GM19395 (cell line): ENCODE measurements at regions not wholly inside any gene's neighbourhood (a gene's known extent, or its start where the extent isn't known, plus 50 kb on each side); places are given as distances from the start of the nearest gene placed in this dataset.
"Not testable (repeated sequence)": the region's sequence is repeated elsewhere in the genome, so short reads cannot be mapped to it uniquely, and the experiment has no call there.

Source experiments
- ATAC-seq: cut with Tn5 transposase; IDR thresholded peaks from one replicate; pipeline ENCODE4 v1.9.1; 2021; ENCODE audit warnings: mild to moderate bottlenecking, moderate library complexity; ENCODE audit not compliant: unreplicated experiment

DNA sequence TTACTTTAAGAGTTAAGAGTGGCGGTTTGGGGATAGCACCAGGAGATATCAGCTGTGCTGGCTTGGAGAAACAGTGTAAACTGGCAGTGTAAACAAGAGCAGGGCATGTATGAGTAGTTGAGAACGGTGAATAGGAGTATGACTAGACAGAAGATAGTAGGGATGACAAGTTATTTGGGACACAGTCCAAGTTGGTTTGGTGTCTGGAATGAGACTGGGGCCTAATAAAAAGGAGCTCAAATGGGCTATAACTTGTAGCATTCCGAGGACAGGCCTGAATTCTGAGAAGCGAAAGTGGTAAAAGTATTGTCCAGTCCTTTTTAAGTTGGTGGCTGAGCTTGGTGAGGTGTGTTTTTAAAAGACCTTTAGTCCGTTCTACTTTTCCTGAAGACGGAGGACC, 883.9 kb upstream of the CITED2 start:
- not testable (repeated sequence) for ATAC-seq

DNA sequence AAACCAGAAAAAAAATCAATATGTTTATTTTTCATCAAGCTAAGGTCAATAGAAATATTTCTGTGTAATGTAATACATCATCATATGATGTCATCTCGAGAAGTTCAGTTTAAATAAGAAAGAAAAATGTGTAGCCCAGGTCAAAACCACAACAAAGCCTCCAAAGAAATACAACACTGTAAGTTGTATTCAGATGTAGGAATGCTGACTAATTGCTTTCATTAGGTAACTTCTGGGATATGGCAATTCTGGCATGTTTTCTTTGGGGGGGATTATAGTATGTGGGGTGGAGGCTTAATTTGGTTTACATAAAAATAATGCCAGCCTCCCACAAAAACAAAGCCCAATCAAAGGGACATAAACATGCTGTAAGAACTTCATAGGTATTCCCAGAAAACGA, 881.8 kb upstream of the CITED2 start:
- ATAC-seq = no peak

DNA sequence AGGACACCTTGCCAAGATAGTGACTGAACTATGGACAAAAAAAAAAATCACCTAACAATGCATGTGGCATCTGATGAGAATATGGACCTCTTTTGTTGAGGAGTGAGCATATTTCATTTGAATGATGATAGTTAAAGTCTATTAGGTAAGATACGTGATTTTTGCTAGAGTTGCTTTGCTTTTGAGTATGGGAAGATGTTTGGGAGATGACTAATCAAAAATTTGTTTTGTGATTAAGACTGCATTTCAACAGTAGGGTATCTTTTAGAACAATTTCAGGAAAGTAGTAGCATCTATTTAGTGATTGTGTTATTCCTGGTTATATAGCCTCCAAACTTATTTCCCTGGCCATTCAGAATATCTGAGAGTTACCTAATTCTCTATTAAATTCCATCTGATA, 878.6 kb upstream of the CITED2 start:
- ATAC-seq = no peak

DNA sequence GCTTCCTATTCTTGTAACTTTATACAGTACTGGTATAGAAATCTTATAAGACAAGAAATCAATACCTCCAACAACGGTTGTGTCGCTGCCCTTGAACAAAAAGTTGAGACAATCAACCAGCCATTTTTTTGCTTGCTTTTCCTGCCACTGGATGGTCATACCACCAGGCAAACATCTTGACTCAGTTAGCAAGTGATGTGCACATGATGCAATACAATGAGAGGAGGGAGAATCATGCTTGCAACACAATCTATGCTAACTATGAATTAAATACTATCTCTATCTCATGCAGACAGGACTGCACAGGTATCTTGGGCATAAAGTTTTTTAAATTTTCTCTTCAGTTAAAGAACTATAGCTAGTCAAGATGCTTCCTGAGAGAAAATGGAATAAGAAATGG, 877.7 kb upstream of the CITED2 start:
- no peak for ATAC-seq

DNA sequence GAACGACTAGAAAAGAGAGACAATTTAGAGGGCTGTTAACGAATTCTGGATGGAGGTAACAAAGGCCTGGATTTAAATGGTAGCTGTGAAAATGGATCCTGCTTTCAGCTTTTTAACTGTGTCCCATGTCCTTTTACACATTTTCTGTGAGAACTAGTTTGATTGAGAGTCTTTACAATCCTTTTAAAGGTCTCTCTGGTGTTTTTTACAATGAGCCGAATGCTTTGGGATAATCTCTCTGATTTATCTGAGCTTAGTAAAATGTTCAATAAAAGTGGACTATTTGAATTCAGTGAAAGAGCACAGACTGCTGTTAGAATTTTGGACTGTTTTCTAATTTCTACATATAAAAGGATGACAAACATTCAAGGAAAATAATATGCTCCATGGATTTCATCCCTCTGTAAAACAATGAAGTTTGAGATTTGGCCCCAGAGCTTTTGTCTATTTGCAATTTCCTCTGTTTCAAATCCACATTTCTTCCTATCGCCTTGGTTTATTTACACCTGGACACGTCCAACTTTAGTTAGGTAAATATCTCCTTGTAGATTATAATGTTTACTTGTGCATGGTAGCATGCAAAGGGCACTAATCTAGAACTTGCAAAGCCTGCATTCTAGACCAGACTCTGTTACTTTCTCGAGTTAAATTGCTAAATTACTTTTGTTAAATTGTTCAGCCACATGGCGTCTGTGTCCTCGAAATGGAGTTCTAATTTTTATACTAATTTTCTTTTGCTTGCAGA, 871.0 kb upstream of the CITED2 start:
- no peak for ATAC-seq

DNA sequence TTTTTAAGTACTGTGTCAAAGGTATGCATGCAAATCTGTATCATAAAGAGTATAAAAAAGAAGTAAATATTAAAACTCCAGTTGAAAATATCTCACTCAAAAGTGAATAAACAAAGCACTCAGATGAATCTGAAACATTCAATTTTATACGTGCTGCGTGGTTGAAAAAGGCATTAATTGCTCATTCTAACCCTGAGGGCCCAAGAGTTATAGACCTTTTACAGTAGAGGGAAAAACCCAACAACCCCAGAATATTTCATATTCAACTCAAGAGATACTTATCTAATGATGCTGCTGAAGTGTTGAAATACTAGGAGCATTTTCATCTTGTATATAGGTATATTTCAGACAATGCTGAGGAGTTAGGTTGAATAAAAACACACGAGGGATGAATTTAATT, 862.8 kb upstream of the CITED2 start:
- no peak for ATAC-seq

DNA sequence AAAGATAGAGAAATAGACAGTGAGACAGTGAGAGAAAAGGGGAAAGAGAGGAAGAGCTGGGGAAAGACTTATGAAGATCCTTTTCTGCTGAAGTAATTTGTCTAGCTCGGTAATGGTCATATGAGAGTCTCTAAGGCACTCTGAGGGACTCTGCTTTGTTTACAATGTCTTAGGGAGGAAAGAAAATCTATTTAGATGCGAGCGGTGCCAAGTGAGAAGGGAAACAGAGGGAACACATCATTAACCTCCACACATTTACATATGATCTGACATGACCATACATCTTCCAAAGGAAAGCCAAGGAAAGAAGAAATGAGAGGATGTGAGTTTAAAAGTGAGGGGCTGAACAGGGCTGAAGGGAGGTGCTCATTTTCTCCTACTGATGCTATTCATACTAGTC, 862.3 kb upstream of the CITED2 start:
- no peak for ATAC-seq

DNA sequence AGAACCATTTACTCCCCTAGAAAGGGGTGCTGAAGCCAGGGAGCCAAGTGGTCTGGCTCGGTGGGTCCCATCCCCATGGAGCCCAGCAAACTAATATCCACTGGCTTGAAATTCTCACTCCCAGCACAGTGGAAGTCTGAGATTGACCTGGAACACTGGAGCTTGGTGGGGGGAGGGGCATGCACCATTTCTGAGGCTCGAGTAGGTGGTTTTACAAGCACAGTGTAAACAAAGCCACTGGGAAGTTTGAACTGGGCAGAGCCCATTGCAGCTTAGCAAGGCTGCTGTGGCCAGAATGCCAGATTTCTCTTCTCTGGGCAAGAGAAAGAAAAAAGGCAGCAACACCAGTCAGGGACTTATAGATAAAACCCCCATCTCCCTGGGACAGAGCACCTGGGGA, 855.8 kb upstream of the CITED2 start:
- ATAC-seq = no peak

DNA sequence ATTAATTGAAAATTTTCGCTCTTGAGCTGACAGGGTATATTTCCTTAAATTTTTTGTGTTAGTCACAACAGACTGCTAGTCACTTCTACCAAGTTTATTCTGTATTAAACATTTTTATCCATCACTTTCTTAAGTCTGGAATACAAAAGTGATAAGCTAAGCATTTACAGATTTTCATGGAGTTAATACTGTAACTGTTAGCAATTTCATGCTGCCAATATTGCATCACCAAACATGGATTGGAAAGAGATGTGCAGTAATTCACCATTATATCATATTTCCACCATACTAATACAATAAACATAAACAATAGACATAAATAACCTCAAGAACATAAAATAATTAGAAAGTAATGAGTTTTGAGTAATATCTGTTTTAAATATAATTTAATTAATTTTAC, 854.0 kb upstream of the CITED2 start:
- ATAC-seq = no peak

DNA sequence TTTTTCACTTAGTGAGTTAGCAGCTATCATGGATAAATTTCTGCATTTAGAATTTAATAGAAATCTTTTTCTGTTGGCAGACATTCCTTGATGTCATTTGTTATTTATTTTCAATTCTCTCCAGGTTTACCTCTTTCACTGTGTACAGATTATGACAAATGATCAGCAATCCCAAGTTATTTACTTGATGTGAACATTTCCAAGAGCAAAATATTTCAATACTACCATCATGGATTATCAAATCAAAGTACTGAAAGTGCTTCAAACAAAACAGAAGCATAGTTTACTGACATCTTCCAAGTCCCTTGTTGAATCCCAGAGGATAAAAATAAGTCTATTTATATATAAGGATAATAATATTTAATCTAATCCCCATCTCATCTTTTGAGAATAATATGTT, 852.2 kb upstream of the CITED2 start:
- no peak for ATAC-seq

DNA sequence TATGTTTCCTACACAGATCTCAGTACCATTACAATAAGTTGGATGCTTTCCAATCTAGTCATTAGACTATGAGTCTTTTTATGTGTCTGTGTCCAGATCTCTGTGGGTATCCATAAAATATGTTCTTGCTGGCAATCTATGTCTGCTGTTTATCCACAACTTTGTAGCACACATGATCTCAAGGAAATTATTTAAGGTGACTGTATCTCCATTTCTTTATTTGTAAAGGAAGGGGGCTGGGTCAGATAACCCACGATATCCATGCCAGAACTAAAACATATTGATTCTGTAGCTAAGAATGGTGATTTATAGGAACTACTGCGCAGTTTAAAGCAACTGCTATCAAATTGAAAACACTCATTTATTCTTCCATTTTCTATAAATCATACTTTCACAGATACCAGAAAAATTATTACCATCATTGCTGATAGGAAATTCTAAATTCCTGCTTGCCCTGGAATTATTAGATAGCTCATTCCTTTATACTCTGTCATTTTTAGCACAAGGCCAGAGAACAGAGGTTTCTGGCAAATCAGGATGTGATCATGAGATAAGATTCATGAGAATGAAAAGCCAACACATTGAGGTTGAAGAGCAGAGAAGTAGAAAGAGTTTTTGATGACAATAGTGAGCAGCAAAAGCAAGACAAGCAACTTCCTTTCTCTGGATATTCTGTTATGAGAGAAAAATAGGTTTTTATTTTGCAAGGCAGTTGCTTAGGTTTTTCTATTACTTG, 851.4 kb upstream of the CITED2 start:
- ATAC-seq = no peak

DNA sequence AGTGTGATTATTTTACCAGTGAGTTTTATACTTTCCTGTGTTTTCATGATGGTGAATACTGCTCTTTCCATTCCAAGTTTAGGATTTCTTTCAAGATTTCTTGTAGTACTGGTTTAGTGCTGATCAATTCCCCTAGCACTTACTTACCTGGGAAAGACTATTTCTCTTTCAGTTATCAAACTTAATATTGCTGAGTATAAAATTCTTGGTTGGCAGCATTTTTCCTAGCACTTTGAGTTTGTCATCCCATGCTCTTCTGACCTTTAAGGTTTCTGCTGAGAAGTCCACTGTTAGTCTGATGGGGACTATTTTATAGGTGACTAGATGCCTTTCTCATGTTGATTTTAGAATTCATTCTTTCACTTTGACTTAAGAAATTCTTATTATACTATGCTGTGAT, 842.8 kb upstream of the CITED2 start:
- ATAC-seq = no peak

DNA sequence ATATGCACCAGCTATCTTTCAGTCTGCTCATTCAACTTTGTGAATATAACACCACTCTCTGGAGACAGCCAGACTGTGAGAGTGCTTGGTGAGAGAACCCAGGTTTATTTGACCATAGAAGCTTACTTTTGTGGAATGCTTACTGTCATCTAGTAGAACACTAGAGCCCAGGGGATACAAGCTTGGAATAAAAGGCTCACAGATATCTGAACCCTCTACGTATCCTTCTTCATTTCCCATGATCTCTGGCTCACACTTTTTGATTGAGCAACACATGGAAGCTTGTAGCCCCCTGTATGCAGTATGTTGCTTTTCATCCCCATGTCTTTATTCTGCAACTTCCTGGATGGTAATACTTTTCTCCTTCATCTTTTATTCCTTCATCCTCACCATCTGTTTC, 835.3 kb upstream of the CITED2 start:
- ATAC-seq = no peak

DNA sequence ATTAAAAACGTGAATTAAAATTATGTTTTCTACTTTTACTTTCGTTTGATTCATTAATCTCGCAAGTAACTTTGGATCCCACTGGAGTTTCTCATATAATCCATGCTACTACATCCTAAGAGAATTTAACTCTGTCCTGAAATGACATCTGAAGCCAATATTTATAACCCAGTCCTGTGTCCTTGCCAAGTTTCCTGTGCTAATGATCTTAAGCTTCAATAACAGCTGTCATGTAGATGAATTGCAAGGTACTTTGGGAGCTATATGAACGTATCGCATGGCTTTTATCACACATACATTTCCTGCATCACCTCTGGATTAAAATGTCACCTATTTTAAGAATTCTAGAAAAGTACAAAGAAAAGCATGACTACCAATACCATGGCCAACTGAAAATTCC, 833.8 kb upstream of the CITED2 start:
- no peak for ATAC-seq

DNA sequence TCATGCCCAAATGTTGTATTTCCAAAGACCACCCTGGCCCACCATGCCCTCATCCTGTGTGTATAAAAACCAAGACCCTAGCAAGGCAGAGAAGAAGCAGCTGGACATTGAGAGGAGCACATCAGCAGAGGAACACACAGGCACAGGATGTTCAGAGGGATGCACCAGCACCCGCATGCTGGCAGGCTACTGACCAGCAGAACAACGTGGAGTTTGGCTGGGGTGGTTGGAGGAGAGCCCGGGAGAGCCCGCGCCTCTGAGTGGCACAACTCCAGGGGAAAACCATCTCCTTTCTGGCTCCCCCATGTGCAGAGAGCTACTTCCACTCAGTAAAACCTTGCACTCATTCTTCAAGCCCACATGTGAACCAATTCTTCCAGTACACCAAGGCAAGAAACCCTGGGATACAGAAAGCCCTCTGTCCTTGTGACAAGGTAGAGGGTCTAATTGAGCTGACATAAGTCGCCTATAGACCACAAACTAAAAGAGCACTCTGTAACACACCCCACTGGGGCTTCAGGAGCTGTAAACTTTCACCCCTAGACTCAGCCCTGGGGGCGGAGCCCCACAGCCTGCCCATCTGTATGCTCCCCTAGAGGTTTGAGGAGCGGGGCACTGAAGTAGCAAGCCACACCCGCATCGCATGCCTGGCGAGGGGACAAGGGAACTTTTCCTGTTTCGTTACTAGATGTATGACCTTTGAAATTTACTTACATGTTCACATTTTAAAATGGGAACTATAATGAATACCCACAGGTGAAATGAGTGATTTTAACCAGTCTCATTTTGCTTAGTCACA, 831.5 kb upstream of the CITED2 start:
- no peak for ATAC-seq

DNA sequence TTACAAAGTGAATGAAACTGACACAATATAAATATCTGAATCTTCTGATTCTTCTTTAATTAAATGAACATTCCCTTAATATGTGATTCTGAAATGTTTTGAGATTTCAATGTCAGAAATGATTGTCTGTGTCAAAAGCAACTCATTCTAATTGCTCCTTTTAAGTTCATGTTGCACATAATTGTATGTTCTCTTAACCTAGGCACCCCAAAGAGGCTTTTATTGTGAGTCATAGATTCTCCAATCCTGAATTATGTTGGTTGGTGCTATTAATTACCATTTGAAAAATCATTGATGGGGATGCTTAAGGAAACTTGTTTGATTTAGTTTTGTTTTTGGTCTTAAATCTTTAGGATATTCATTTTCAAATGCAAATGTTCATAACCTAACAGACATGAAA, 829.7 kb upstream of the CITED2 start:
- no peak for ATAC-seq

DNA sequence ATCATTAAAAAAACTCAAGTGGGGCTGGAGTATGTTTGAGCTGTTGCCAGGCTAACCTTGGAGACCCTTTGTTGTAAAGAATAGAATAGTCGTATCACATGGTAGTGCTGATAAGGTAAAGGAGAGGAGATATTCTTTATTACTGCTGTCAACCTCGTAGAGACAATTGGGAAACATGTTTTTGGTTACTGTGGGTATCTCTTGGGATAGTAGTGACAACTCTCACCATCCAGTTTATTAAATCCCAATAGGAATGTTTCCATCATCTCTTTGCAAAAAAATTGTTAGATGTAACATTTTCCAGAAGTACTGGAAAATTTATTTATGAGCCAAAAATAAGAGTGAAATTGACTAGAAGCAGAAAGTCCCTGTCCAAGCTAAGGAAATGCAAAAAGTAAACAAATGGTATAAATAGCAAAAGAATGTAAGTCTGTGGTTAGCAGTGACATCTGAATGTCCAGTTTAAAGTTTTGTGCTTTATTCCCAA, 829.3 kb upstream of the CITED2 start:
- ATAC-seq = no peak

DNA sequence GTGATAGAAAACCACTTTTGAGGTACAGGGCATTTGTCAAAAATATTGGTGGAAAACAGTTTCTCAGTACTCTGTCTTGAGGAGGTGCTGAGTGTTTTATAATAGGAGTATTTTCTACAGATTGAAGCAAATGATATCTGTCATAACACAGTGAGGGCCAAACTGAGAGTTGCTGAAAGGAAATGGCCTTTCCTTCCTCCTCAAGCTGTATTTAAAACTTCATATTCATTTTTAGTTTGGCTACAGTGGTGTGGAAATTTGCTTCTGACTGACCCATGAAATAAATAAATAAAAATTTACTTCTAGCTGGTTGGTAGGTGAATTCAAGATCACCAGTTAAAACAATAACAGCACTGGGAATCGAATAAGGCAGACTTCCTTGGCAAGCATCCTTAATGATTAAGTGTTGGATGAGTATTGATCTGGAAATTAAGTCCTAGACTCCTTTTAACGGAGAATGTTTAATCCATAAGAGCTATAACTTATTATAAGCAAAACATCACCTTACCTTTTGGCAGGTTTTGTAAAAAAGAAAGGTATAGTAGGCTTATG, 828.6 kb upstream of the CITED2 start:
- no peak for ATAC-seq

DNA sequence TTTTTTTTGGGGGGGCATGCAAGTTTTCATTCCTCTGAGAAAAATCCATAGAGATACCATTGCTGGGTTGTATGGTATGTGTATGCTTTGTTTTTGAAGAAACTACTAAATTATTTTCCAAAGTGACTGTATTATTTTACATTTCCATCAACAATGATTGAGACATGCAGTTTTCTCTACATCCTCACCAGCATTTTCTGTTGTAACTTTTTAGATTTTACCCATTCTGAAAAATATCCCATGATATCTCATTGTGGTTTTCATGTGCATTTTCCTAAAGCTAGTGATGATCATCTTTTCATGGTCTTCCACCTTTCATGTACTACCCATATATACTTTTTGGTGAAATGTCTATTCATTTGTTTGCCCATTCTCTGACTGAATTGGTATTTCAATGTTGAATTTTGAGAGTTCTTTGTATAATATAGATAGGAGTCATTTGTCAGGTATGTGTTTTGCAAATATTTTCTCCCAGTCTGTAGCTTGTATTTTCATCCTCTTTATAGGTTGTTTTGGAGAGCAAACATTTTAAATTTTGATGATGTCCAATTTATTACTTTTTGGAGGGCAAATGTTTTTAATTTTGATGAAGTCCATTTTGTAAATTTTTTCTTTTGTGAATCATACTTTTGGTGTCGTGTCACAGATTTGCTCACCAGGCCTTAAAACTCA, 827.5 kb upstream of the CITED2 start:
- ATAC-seq = no peak

DNA sequence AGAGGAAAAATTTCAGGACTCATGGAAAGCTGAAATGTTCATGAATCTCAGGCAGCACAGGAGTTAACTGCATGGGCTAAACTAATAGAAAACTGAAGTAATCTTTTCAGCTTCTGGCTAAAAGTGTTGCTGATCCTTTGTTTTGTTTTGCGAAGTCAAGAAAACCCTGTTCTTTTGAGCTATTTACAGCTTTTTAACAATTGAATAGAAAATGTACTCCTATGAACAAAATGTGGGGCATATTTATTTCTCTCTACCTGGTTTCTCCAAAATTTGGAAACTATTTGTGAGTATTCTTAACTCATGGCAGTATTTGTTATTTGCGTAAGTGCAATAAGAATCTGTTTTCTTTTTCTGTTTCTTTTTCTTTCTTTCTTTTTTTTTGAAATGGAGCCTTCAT, 818.8 kb upstream of the CITED2 start:
- no peak for ATAC-seq

DNA sequence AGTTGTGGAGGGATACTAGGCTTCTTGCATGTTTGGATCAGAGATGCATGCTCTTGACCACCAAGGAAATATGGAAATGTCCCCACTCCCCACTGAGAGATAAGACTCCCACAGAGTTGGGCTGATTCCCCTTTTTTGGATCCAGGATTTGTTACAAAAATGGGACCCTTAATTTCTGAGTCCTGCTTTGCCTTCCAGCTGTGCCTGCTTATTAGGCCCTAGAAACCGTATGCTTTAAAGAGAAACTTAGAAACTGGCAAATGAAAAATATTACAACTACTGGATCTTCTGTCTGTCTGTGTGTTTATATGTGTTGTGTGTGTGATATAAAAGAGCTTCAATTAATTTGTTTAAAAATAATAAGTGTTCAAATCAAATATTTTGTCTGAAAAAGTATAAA, 817.6 kb upstream of the CITED2 start:
- ATAC-seq = no peak
